PC-3 (cell line): ENCODE measurements at regions not wholly inside any gene's neighbourhood (a gene's known extent, or its start where the extent isn't known, plus 50 kb on each side); places are given as distances from the start of the nearest gene placed in this dataset.
A peak's percentile ranks its signal among the peaks of the same experiment; 100 is the strongest.

Source experiments
- ATAC-seq: fragments of 200-7000 bp; cut with Tn5 transposase; 2 replicates; pipeline ENCODE4 v1.9.1; 2020; ENCODE audit warnings: mild to moderate bottlenecking, moderate library complexity
- BruUV-seq: library from RNA; stranded (reverse); fragments of 400-500 nt; replicated peaks from 2 replicates; lab custom pipeline; 2021; lab: Mats Ljungman, UMichigan
- CTCF ChIA-PET: fragments of 300-600 bp; sonication (Branson Sonifier 250); formaldehyde crosslinking; loops from one replicate; lab custom pipeline; 2022; ENCODE audit warnings: antibody characterized with exemption; lab: Charles Lee
- POLR2A ChIA-PET: fragments of 300-600 bp; sonication (Branson Sonifier 250); formaldehyde crosslinking; loops from one replicate; lab custom pipeline; 2022; ENCODE audit warnings: antibody characterized with exemption; ENCODE audit not compliant: unreplicated experiment; lab: Charles Lee
- DNase-seq: peaks from one replicate; pipeline ENCODE4 v3.0.0-alpha.2; 2015
- H2AFZ ChIP-seq: fragments of 300-600 bp; sonication (generic); 2 replicates; pipeline ENCODE4 v1.6.0; 2016; ENCODE audit warnings: antibody characterized with exemption, low read length
- H3F3A ChIP-seq: fragments of 300-600 bp; sonication (generic); one replicate; pipeline ENCODE4 v1.6.0; 2017; ENCODE audit warnings: antibody characterized with exemption, low read length, control low read depth, mild to moderate bottlenecking; ENCODE audit not compliant: unreplicated experiment
- H3K27ac ChIP-seq: fragments of 300-600 bp; sonication (generic); 2 replicates; pipeline ENCODE4 v1.5.1; 2016; ENCODE audit warnings: mild to moderate bottlenecking, low read length
- H3K27me3 ChIP-seq: fragments of 300-600 bp; sonication (generic); 2 replicates; pipeline ENCODE4 v1.6.1; 2016; ENCODE audit warnings: low read length, mixed read lengths
- H3K36me3 ChIP-seq: fragments of 300-600 bp; sonication (generic); 2 replicates; pipeline ENCODE4 v1.6.1; 2016; ENCODE audit warnings: low read depth, mixed run types, low read length, mixed read lengths
- H3K4me1 ChIP-seq: fragments of 300-600 bp; sonication (generic); 2 replicates; pipeline ENCODE4 v1.5.1; 2016; ENCODE audit warnings: low read length; ENCODE audit not compliant: insufficient read depth
- H3K4me2 ChIP-seq: fragments of 300-600 bp; sonication (generic); 2 replicates; pipeline ENCODE4 v1.6.0; 2016; ENCODE audit warnings: low read length
- H3K4me3 ChIP-seq: fragments of 300-600 bp; sonication (generic); 2 replicates; pipeline ENCODE4 v1.5.1; 2016; ENCODE audit warnings: mild to moderate bottlenecking, low read length, mixed read lengths
- H3K79me2 ChIP-seq: fragments of 300-600 bp; sonication (generic); 2 replicates; pipeline ENCODE4 v1.6.1; 2017; ENCODE audit warnings: low read length, mixed read lengths
- H3K9ac ChIP-seq: fragments of 300-600 bp; sonication (generic); 2 replicates; pipeline ENCODE4 v1.6.0; 2016; ENCODE audit warnings: mild to moderate bottlenecking, low read length
- H3K9me2 ChIP-seq: fragments of 300-600 bp; sonication (generic); replicated peaks from 2 replicates; pipeline ENCODE4 v1.6.1; 2016; ENCODE audit warnings: mixed run types, low read length, mixed read lengths
- H3K9me3 ChIP-seq: fragments of 300-600 bp; sonication (generic); 2 replicates; pipeline ENCODE4 v1.6.1; 2016; ENCODE audit warnings: low read length, mixed read lengths
- H4K20me1 ChIP-seq: fragments of 300-600 bp; sonication (generic); 2 replicates; pipeline ENCODE4 v1.6.1; 2016; ENCODE audit warnings: low read length, mixed read lengths
- EZH2 ChIP-seq: fragments of 300-600 bp; sonication (generic); IDR thresholded peaks from one replicate; pipeline ENCODE4 v1.6.1; 2017; ENCODE audit warnings: antibody characterized with exemption, mild to moderate bottlenecking, low read length; ENCODE audit not compliant: unreplicated experiment
- EZH2phosphoT487 ChIP-seq: fragments of 300-600 bp; sonication (generic); IDR thresholded peaks from 2 replicates; pipeline ENCODE4 v1.6.1; 2018; ENCODE audit warnings: mild to moderate bottlenecking, antibody characterized with exemption, low read length, borderline replicate concordance
- intact Hi-C: fragments of 100-400 bp; cut with micrococcal nuclease; formaldehyde crosslinking; loops from 2 replicates; pipeline ENCODE4 v1.9.0; 2023
- TF ChIP-seq, protein P1 (sequence below): fragments of 300-600 bp; sonication (generic); conservative IDR thresholded peaks from 2 replicates; pipeline ENCODE4 v1.5.1; 2017; ENCODE audit warnings: antibody characterized with exemption, low read depth, mild to moderate bottlenecking, low read length

DNA sequence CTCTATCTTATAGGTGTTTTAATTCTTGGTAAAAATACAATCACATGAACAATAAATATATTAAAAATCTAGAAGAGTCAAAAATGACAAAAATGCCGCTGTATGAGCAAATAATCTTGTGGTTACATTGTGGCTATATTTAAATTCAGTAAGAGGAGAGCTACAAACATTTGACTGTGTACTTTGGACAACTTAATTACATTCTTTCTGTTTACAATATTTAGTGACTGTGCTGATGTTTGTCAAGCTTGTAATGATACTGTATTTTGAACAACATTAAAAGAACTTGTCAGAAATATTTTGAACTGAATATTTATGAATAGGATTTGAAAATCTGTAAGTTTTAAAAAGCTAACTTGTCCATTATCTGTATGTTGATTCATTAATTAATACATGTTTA lies 598.3 kb downstream of the SI start:
- no peak overlapping the region for H2AFZ ChIP-seq
- POLR2A ChIA-PET, result no interaction called here
- H3F3A ChIP-seq, result no peaks in the 10 kb centered on the region
- ATAC-seq, result peak; percentile 96
- no peak overlapping the region for H3K4me2 ChIP-seq
- no peaks in the 10 kb centered on the region for H3K27me3 ChIP-seq
- no peak overlapping the region for H3K4me3 ChIP-seq
- TF ChIP-seq, protein P1, sequence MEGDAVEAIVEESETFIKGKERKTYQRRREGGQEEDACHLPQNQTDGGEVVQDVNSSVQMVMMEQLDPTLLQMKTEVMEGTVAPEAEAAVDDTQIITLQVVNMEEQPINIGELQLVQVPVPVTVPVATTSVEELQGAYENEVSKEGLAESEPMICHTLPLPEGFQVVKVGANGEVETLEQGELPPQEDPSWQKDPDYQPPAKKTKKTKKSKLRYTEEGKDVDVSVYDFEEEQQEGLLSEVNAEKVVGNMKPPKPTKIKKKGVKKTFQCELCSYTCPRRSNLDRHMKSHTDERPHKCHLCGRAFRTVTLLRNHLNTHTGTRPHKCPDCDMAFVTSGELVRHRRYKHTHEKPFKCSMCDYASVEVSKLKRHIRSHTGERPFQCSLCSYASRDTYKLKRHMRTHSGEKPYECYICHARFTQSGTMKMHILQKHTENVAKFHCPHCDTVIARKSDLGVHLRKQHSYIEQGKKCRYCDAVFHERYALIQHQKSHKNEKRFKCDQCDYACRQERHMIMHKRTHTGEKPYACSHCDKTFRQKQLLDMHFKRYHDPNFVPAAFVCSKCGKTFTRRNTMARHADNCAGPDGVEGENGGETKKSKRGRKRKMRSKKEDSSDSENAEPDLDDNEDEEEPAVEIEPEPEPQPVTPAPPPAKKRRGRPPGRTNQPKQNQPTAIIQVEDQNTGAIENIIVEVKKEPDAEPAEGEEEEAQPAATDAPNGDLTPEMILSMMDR, result no peak
- TF ChIP-seq EZH2phosphoT487, result no peak
- no peak for TF ChIP-seq EZH2
- no TSS peak for BruUV-seq
- no peaks in the 10 kb centered on the region; the same call in 1 of the 2 replicates for H3K4me1 ChIP-seq
- CTCF ChIA-PET, result no interaction called here
- H3K36me3 ChIP-seq, result no peaks in the 10 kb centered on the region
- no peak overlapping the region for H3K27ac ChIP-seq
- no peak overlapping the region for H3K9ac ChIP-seq
- intact Hi-C loops, result loop anchor here (1.0 kb wide), 1 partner anchor 53 kb away; no protein-coding TSS in a partner anchor
- no peaks in the 10 kb centered on the region for H4K20me1 ChIP-seq
- DNase-seq, result peak; percentile 19
- H3K9me2 ChIP-seq, result no peaks in the 10 kb centered on the region
- no peaks in the 10 kb centered on the region for H3K9me3 ChIP-seq
- H3K79me2 ChIP-seq, result no peaks in the 10 kb centered on the region

DNA sequence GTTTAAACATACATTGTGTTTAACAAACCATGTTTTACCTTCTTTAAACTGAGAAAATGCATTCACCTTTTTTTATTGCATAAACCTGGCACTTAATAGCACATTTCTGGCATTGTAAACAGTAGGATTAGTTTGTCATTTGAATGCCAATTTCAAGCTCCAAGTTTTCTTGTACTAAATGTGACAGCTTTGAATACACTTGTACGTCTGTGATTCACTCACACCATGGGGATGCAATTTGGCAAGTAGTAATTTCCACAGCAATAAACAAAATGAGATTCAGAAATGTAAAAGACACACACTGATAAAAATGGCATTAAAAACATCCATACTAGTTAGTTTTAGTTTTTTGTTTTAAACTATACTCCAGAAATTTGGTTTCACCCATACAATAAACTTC lies 598.9 kb downstream of the SI start:
- POLR2A ChIA-PET, result no interaction called here
- no peak overlapping the region for H3K27ac ChIP-seq
- H3K79me2 ChIP-seq, result no peaks in the 10 kb centered on the region
- no TSS peak for BruUV-seq
- intact Hi-C loops, result no loop called here
- H3K4me2 ChIP-seq, result no peak overlapping the region
- no peaks in the 10 kb centered on the region for H3F3A ChIP-seq
- no peaks in the 10 kb centered on the region for H4K20me1 ChIP-seq
- no peak overlapping the region for H3K4me3 ChIP-seq
- peak; percentile 43 for ATAC-seq
- no peak for DNase-seq
- CTCF ChIA-PET, result no interaction called here
- H3K36me3 ChIP-seq, result no peaks in the 10 kb centered on the region
- no peaks in the 10 kb centered on the region; the same call in 1 of the 2 replicates for H3K4me1 ChIP-seq
- no peaks in the 10 kb centered on the region for H3K9me2 ChIP-seq
- no peaks in the 10 kb centered on the region for H3K27me3 ChIP-seq
- TF ChIP-seq, protein P1, result no peak
- TF ChIP-seq EZH2, result no peak
- no peak for TF ChIP-seq EZH2phosphoT487
- no peaks in the 10 kb centered on the region for H3K9me3 ChIP-seq
- H2AFZ ChIP-seq, result no peak overlapping the region
- no peak overlapping the region for H3K9ac ChIP-seq

DNA sequence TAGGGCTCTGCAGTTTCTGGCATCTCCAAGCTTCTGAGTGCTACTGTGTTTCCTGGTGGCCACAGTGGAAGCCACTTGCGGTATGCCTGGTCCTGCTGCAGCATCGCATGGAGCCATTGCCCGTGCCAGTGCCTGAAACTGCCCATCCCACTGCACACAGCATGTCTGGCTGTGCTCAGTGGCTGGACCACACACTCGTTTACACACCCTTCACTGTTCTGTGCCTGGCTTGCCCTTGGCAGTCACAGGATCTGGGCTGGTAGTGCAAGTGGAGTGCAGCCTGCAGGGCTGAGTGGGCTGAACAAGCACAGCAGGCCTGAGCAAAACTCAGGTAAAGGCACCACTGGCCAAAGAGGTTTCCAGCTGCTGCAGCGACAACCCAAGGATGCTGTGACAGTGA lies 600.0 kb downstream of the SI start:
- Histone ChIP-seq H3K79me2 (no peaks in the 10 kb centered on the region), H3K27ac (no peak overlapping the region), H3K4me3 (no peak overlapping the region), H3K9me3 (no peaks in the 10 kb centered on the region), H4K20me1 (no peaks in the 10 kb centered on the region), H3K9me2 (no peaks in the 10 kb centered on the region), H3F3A (no peaks in the 10 kb centered on the region), H2AFZ (no peak overlapping the region), H3K36me3 (no peaks in the 10 kb centered on the region), H3K4me1 (no peaks in the 10 kb centered on the region; the same call in 1 of the 2 replicates), H3K9ac (no peak overlapping the region), H3K4me2 (no peak overlapping the region), H3K27me3 (no peaks in the 10 kb centered on the region)
- ChIA-PET POLR2A (no interaction called here), CTCF (no interaction called here)
- intact Hi-C loops, result no loop called here
- TF ChIP-seq, protein P1, result no peak
- TF ChIP-seq EZH2 (no peak), EZH2phosphoT487 (no peak)
- ATAC-seq (no peak), DNase-seq (no peak)
- BruUV-seq, result no TSS peak
